ENCODE measurements at regions not wholly inside any gene's neighbourhood (a gene's known extent, or its start where the extent isn't known, plus 50 kb on each side); places are given as distances from the start of the nearest gene placed in this dataset.

GRCh38 chr4:43525646-43526045 is 633.1 kb downstream of the GRXCR1 start:
- H4K20me1 ChIP-seq (replicated peaks; ENCODE audit: control insufficient read depth, insufficient read depth, low read length): no peaks in the 10 kb centered on the region
- H3K27me3 ChIP-seq (ENCODE audit: control insufficient read depth in 2 of 2, insufficient read depth in 2 of 2, low read length in 2 of 2): no peaks in the 10 kb centered on the region
- H3K9me3 ChIP-seq (replicated peaks; ENCODE audit: control insufficient read depth, insufficient read depth, low read depth, low read length): no peaks in the 10 kb centered on the region
- H3K4me1 ChIP-seq (replicated peaks in 1 of 2; ENCODE audit: control insufficient read depth in 2 of 2, insufficient read depth in 2 of 2, low read length in 2 of 2): no peaks in the 10 kb centered on the region
- H2AFZ ChIP-seq (ENCODE audit: low read depth, low read length): no peak overlapping the region
- no TSS peak for BruUV-seq (replicated peaks)
- 0% methylated on average over 2 of the region's 2 CpGs for WGBS (ENCODE audit: insufficient coverage, low coverage, missing lambda C conversion rate)
- no peak for DNase-seq (ENCODE audit: extremely low read depth in 1 of 4, low spot score in 3 of 4)
- in situ Hi-C loops (cut with MboI) (no loop called here), intact Hi-C loops (cut with micrococcal nuclease) (no loop called here)
- H3K9me1 ChIP-seq (ENCODE audit: control insufficient read depth, insufficient read depth, low read length): no peaks in the 10 kb centered on the region
- CTCF ChIA-PET (ENCODE audit: low intra/inter-chr PET ratio): interaction anchor here (0.6 kb wide), 1 partner anchor 23 kb away, joined by 3 read pairs; no protein-coding TSS in a partner anchor
- no peak overlapping the region for H3K4me2 ChIP-seq (ENCODE audit: insufficient read depth, low read length)
- POLR2A ChIA-PET: no interaction called here
- no peak for FAIRE-seq
- H3K27ac ChIP-seq (ENCODE audit: extremely low read depth, low read depth, low read length): no peak overlapping the region
- H3K9ac ChIP-seq (ENCODE audit: insufficient read depth in 1 of 2, low read depth in 2 of 2, low read length in 2 of 2): no peak overlapping the region
- no peaks in the 10 kb centered on the region for H3K36me3 ChIP-seq (ENCODE audit: control insufficient read depth, insufficient read depth, low read length)
- no peak overlapping the region for H3K4me3 ChIP-seq
- no peaks in the 10 kb centered on the region for H3K79me2 ChIP-seq (ENCODE audit: control insufficient read depth, insufficient read depth, low read length)
- ATAC-seq: no peak
- no peak for TF ChIP-seq JUN (IDR thresholded peaks at IDR 0.05; ENCODE audit: borderline replicate concordance, low read depth, low read length)
- TF ChIP-seq JUN (CRISPR knock-in tag; IDR thresholded peaks at IDR 0.05; ENCODE audit: borderline replicate concordance): no peak
- TF ChIP-seq ZNF395 (CRISPR knock-in tag; IDR thresholded peaks at IDR 0.05): no peak
- no peak for TF ChIP-seq SIN3B (IDR thresholded peaks at IDR 0.05; ENCODE audit: low read depth)
- 0 out of 2 replicates have a peak, but pooled peaks have one; percentile 35 for TF ChIP-seq MAFG (tag; conservative IDR thresholded peaks at IDR 0.05)
- peak; percentile 35; the same call in 1 of the 2 replicates for TF ChIP-seq MAFF (IDR thresholded peaks at IDR 0.05; ENCODE audit: low read length)
- TF ChIP-seq, protein P1, sequence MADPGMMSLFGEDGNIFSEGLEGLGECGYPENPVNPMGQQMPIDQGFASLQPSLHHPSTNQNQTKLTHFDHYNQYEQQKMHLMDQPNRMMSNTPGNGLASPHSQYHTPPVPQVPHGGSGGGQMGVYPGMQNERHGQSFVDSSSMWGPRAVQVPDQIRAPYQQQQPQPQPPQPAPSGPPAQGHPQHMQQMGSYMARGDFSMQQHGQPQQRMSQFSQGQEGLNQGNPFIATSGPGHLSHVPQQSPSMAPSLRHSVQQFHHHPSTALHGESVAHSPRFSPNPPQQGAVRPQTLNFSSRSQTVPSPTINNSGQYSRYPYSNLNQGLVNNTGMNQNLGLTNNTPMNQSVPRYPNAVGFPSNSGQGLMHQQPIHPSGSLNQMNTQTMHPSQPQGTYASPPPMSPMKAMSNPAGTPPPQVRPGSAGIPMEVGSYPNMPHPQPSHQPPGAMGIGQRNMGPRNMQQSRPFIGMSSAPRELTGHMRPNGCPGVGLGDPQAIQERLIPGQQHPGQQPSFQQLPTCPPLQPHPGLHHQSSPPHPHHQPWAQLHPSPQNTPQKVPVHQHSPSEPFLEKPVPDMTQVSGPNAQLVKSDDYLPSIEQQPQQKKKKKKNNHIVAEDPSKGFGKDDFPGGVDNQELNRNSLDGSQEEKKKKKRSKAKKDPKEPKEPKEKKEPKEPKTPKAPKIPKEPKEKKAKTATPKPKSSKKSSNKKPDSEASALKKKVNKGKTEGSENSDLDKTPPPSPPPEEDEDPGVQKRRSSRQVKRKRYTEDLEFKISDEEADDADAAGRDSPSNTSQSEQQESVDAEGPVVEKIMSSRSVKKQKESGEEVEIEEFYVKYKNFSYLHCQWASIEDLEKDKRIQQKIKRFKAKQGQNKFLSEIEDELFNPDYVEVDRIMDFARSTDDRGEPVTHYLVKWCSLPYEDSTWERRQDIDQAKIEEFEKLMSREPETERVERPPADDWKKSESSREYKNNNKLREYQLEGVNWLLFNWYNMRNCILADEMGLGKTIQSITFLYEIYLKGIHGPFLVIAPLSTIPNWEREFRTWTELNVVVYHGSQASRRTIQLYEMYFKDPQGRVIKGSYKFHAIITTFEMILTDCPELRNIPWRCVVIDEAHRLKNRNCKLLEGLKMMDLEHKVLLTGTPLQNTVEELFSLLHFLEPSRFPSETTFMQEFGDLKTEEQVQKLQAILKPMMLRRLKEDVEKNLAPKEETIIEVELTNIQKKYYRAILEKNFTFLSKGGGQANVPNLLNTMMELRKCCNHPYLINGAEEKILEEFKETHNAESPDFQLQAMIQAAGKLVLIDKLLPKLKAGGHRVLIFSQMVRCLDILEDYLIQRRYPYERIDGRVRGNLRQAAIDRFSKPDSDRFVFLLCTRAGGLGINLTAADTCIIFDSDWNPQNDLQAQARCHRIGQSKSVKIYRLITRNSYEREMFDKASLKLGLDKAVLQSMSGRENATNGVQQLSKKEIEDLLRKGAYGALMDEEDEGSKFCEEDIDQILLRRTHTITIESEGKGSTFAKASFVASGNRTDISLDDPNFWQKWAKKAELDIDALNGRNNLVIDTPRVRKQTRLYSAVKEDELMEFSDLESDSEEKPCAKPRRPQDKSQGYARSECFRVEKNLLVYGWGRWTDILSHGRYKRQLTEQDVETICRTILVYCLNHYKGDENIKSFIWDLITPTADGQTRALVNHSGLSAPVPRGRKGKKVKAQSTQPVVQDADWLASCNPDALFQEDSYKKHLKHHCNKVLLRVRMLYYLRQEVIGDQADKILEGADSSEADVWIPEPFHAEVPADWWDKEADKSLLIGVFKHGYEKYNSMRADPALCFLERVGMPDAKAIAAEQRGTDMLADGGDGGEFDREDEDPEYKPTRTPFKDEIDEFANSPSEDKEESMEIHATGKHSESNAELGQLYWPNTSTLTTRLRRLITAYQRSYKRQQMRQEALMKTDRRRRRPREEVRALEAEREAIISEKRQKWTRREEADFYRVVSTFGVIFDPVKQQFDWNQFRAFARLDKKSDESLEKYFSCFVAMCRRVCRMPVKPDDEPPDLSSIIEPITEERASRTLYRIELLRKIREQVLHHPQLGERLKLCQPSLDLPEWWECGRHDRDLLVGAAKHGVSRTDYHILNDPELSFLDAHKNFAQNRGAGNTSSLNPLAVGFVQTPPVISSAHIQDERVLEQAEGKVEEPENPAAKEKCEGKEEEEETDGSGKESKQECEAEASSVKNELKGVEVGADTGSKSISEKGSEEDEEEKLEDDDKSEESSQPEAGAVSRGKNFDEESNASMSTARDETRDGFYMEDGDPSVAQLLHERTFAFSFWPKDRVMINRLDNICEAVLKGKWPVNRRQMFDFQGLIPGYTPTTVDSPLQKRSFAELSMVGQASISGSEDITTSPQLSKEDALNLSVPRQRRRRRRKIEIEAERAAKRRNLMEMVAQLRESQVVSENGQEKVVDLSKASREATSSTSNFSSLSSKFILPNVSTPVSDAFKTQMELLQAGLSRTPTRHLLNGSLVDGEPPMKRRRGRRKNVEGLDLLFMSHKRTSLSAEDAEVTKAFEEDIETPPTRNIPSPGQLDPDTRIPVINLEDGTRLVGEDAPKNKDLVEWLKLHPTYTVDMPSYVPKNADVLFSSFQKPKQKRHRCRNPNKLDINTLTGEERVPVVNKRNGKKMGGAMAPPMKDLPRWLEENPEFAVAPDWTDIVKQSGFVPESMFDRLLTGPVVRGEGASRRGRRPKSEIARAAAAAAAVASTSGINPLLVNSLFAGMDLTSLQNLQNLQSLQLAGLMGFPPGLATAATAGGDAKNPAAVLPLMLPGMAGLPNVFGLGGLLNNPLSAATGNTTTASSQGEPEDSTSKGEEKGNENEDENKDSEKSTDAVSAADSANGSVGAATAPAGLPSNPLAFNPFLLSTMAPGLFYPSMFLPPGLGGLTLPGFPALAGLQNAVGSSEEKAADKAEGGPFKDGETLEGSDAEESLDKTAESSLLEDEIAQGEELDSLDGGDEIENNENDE (IDR thresholded peaks at IDR 0.05; ENCODE audit: low read depth, low read length): no peak
- TF ChIP-seq ZNF316 (IDR thresholded peaks at IDR 0.05): peak; percentile 65
- TF ChIP-seq SRSF9 (IDR thresholded peaks at IDR 0.05; ENCODE audit: borderline replicate concordance, low read depth, low read length): no peak
